PC-3 (cell line): ENCODE measurements at regions not wholly inside any gene's neighbourhood (a gene's known extent, or its start where the extent isn't known, plus 50 kb on each side); places are given as distances from the start of the nearest gene placed in this dataset.

Experiments used
- EZH2 ChIP-seq: fragments of 300-600 bp; sonication (generic); IDR thresholded peaks from one replicate; pipeline ENCODE4 v1.6.1; 2017; ENCODE audit warnings: antibody characterized with exemption, mild to moderate bottlenecking, low read length; ENCODE audit not compliant: unreplicated experiment
- TF ChIP-seq, protein P1 (sequence below): fragments of 300-600 bp; sonication (generic); conservative IDR thresholded peaks from 2 replicates; pipeline ENCODE4 v1.5.1; 2017; ENCODE audit warnings: antibody characterized with exemption, low read depth, mild to moderate bottlenecking, low read length

DNA sequence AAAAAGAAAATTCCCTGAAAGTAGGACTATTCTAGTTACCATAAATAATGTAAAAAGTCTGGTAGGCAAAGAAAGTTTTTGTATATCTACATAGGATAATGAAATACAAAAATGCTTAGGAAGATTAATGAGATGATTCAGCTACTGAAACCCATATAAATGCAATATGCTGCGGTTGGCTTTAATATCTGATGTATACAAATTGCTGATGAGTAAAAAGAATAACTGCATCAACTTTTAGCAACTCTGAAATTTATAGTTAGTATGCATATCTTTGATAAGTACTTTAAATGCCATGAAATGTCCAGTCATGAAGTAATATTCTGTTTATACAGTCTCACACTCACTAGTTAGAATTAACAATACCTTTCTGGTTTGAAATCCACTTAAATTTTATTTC, 404.8 kb downstream of the TLL1 start:
- TF ChIP-seq, protein P1, sequence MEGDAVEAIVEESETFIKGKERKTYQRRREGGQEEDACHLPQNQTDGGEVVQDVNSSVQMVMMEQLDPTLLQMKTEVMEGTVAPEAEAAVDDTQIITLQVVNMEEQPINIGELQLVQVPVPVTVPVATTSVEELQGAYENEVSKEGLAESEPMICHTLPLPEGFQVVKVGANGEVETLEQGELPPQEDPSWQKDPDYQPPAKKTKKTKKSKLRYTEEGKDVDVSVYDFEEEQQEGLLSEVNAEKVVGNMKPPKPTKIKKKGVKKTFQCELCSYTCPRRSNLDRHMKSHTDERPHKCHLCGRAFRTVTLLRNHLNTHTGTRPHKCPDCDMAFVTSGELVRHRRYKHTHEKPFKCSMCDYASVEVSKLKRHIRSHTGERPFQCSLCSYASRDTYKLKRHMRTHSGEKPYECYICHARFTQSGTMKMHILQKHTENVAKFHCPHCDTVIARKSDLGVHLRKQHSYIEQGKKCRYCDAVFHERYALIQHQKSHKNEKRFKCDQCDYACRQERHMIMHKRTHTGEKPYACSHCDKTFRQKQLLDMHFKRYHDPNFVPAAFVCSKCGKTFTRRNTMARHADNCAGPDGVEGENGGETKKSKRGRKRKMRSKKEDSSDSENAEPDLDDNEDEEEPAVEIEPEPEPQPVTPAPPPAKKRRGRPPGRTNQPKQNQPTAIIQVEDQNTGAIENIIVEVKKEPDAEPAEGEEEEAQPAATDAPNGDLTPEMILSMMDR, result no peak
- no peak for TF ChIP-seq EZH2
